ENCODE measurements at regions not wholly inside any gene's neighbourhood (a gene's known extent, or its start where the extent isn't known, plus 50 kb on each side); places are given as distances from the start of the nearest gene placed in this dataset.

GRCh38 chr15:66848686-66849392 lies 146.8 kb downstream of the SMAD6 start:
- DNase-seq: no peak

- DNase-seq: no peak
Observed at GRCh38 chr15:66849393-66849745, 147.3 kb downstream of the SMAD6 start.

GRCh38 chr15:66849746-66850077 lies 147.7 kb downstream of the SMAD6 start:
- no peak for DNase-seq

- DNase-seq: peak in 1 of 3 donors; percentile 21
Observed at GRCh38 chr15:66850078-66850991, 148.3 kb downstream of the SMAD6 start.

GRCh38 chr15:66850996-66851310 lies 148.9 kb downstream of the SMAD6 start:
- no peak for DNase-seq

GRCh38 chr15:66851311-66852063 lies 149.5 kb downstream of the SMAD6 start:
- peak; percentile 82 to 93 (median 91) for DNase-seq

- no peak for DNase-seq
Observed at GRCh38 chr15:66852064-66852905, 150.2 kb downstream of the SMAD6 start.

- DNase-seq: no peak
Observed at GRCh38 chr15:66854012-66854965, 152.3 kb downstream of the SMAD6 start.

- no peak for DNase-seq
Observed at GRCh38 chr15:66855041-66855440, 153.0 kb downstream of the SMAD6 start.

- no peak for DNase-seq
Observed at GRCh38 chr15:66857694-66858093, 155.7 kb downstream of the SMAD6 start.

- no peak for DNase-seq
Observed at GRCh38 chr15:66858423-66859207, 156.6 kb downstream of the SMAD6 start.

GRCh38 chr15:66859688-66860253 lies 157.7 kb downstream of the SMAD6 start:
- DNase-seq: no peak

- no peak for DNase-seq
Observed at GRCh38 chr15:66860844-66861243, 158.8 kb downstream of the SMAD6 start.

GRCh38 chr15:66862111-66862939 lies 160.3 kb downstream of the SMAD6 start:
- peak in 2 of 3 donors; percentile 35 to 43 for DNase-seq

- peak; percentile 84 to 86 (median 85) for DNase-seq
Observed at GRCh38 chr15:66862940-66863335, 160.9 kb downstream of the SMAD6 start.

GRCh38 chr15:66863390-66864085 lies 161.5 kb downstream of the SMAD6 start:
- no peak for DNase-seq

- no peak for DNase-seq
Observed at GRCh38 chr15:66864086-66864830, 162.2 kb downstream of the SMAD6 start.

- no peak for DNase-seq
Observed at GRCh38 chr15:66864871-66865281, 162.8 kb downstream of the SMAD6 start.

Data from suppressor macrophage treated with lipopolysaccharide for 1 hour (primary cell).